K562 (cell line): ENCODE measurements at regions not wholly inside any gene's neighbourhood (a gene's known extent, or its start where the extent isn't known, plus 50 kb on each side); places are given as distances from the start of the nearest gene placed in this dataset.

ENCODE experiments used
- ATAC-seq: fragments of 200-7000 bp; cut with Tn5 transposase; 3 replicates; pipeline ENCODE4 v1.9.1; 2020; ENCODE audit warnings: moderate library complexity
- BruUV-seq: library from RNA; stranded (reverse); fragments of 400-500 nt; replicated peaks from 2 replicates; lab custom pipeline; 2021; lab: Mats Ljungman, UMichigan
- CTCF ChIA-PET: fragments of 300-600 bp; formaldehyde crosslinking; extraction: SDS; loops from one replicate; lab custom pipeline; 2021; ENCODE audit warnings: low intra/inter-chr PET ratio; lab: Yijun Ruan, JAX
- POLR2A ChIA-PET: fragments of 300-600, 350-650 bp; sonication (Branson Sonifier 250); formaldehyde crosslinking; extraction: SDS; loops from one replicate; lab custom pipeline; 2021; ENCODE audit warnings: antibody characterized with exemption, inconsistent platforms; lab: Yijun Ruan, JAX
- DNase-seq, 4 experiments: peaks; one replicate each; pipeline versions ENCODE4 v3.0.0 to v3.0.0-alpha.2; 2011 to 2018; ENCODE audit warnings: low spot score in 3 of 4, mixed read lengths in 3 of 4; ENCODE audit errors: extremely low read depth in 1 of 4
- FAIRE-seq: peaks from 2 replicates; lab custom pipeline; 2011; peaks lifted over from hg19 to GRCh38; lab: Jason Lieb, UNC
- H2AFZ ChIP-seq: 2 replicates; pipeline ENCODE4 v1.6.0; 2011; ENCODE audit warnings: low read depth, low read length, control low read depth, inconsistent platforms
- H3K27ac ChIP-seq: fragments of 200-600 bp; 3 replicates; pipeline ENCODE4 v1.8.0; 2011; ENCODE audit warnings: low read depth, mild to moderate bottlenecking, control low read depth, inconsistent platforms, low read length, moderate library complexity, mixed read lengths; ENCODE audit errors: extremely low read depth
- H3K27me3 ChIP-seq, 2 experiments: fragments of 300-600 bp in 1 of 2; 2 replicates in 1 of 2; 3 replicates in 1 of 2; pipeline versions ENCODE4 v1.6.0 to v1.8.0; 2011; ENCODE audit warnings: inconsistent platforms in 2 of 2, low read length in 2 of 2, mild to moderate bottlenecking in 1 of 2, mixed read lengths in 1 of 2, moderate library complexity in 1 of 2; ENCODE audit not compliant: control insufficient read depth in 2 of 2, insufficient read depth in 2 of 2
- H3K36me3 ChIP-seq: fragments of 300-600 bp; 3 replicates; pipeline ENCODE4 v1.8.0; 2011; ENCODE audit warnings: mild to moderate bottlenecking, low read length, inconsistent platforms; ENCODE audit not compliant: control insufficient read depth, insufficient read depth
- H3K4me1 ChIP-seq, 2 experiments: fragments of 200-600 bp in 1 of 2; replicated peaks in 1 of 2; 2 replicates in 1 of 2; 3 replicates in 1 of 2; pipeline versions ENCODE4 v1.5.1 to v1.8.0; 2011; ENCODE audit warnings: inconsistent platforms in 2 of 2, low read length in 2 of 2, mild to moderate bottlenecking in 1 of 2, mixed read lengths in 1 of 2, moderate library complexity in 1 of 2; ENCODE audit not compliant: control insufficient read depth in 2 of 2, insufficient read depth in 2 of 2
- H3K4me2 ChIP-seq: 2 replicates; pipeline ENCODE4 v1.6.1; 2011; ENCODE audit warnings: low read length, control low read depth, inconsistent platforms, mixed read lengths; ENCODE audit not compliant: insufficient read depth
- H3K4me3 ChIP-seq: fragments of 200-600 bp; sonication (generic), shearing (Covaris generic); 2 replicates; pipeline ENCODE4 v1.5.1; 2016; ENCODE audit warnings: control low read depth, inconsistent platforms
- H3K79me2 ChIP-seq: fragments of 200-600 bp; 3 replicates; pipeline ENCODE4 v1.8.0; 2011; ENCODE audit warnings: low read length, inconsistent platforms; ENCODE audit not compliant: control insufficient read depth, insufficient read depth
- H3K9ac ChIP-seq, 2 experiments: 2 replicates each; pipeline versions ENCODE4 v1.6.0 to v1.6.1; 2011; ENCODE audit warnings: low read depth in 2 of 2, low read length in 2 of 2, control low read depth in 1 of 2, inconsistent platforms in 1 of 2, mild to moderate bottlenecking in 1 of 2, mixed read lengths in 1 of 2; ENCODE audit not compliant: insufficient read depth in 1 of 2
- H3K9me1 ChIP-seq: one replicate; pipeline ENCODE4 v1.6.0; 2011; ENCODE audit warnings: inconsistent platforms, mild to moderate bottlenecking, low read length, moderate library complexity; ENCODE audit not compliant: control insufficient read depth, insufficient read depth
- H3K9me3 ChIP-seq: replicated peaks from 2 replicates; pipeline ENCODE4 v1.5.1; 2011; ENCODE audit warnings: low read depth, low read length, inconsistent platforms; ENCODE audit not compliant: control insufficient read depth, insufficient read depth
- H4K20me1 ChIP-seq: replicated peaks from 2 replicates; pipeline ENCODE4 v1.6.1; 2011; ENCODE audit warnings: low read length, inconsistent platforms, mixed read lengths; ENCODE audit not compliant: control insufficient read depth, insufficient read depth
- HLTF ChIP-seq: fragments of 450-650 bp; IDR thresholded peaks from 2 replicates; pipeline ENCODE4 v1.6.1; 2016
- ID3 ChIP-seq, 2 experiments: fragments of 250-450 bp in 1 of 2; fragments of 450-650 bp in 1 of 2; sonication (Bioruptor Pico) in 1 of 2; IDR thresholded peaks; 2 replicates each; pipeline versions ENCODE4 v1.6.1 to v1.8.0; 2016 to 2021; ENCODE audit warnings: mild to moderate bottlenecking in 2 of 2, moderate library complexity in 2 of 2, missing compliant biosample characterization in 1 of 2, missing genetic modification characterization in 1 of 2
- REST ChIP-seq, 2 experiments: fragments of 450-650 bp; formaldehyde crosslinking in 1 of 2; IDR thresholded peaks; 2 replicates each; pipeline versions ENCODE4 v1.4.0 to v1.6.1; 2014 to 2020; ENCODE audit warnings: mild to moderate bottlenecking in 2 of 2, borderline replicate concordance in 1 of 2, low read depth in 1 of 2
- ZNF347 ChIP-seq: fragments of 450-650 bp; formaldehyde crosslinking; IDR thresholded peaks from 2 replicates; pipeline ENCODE4 v1.4.0; 2020; ENCODE audit warnings: low read depth, mild to moderate bottlenecking, moderate library complexity
- in situ Hi-C: fragments of 300-500 bp; cut with MboI; formaldehyde crosslinking; loops from 4 replicates; pipeline ENCODE4 v1.15.0; 2018; ENCODE audit warnings: inconsistent platforms, mixed read lengths
- intact Hi-C: fragments of 100-400 bp; cut with micrococcal nuclease; formaldehyde crosslinking; loops from 2 replicates; pipeline ENCODE4 v1.14.2; 2022

DNA sequence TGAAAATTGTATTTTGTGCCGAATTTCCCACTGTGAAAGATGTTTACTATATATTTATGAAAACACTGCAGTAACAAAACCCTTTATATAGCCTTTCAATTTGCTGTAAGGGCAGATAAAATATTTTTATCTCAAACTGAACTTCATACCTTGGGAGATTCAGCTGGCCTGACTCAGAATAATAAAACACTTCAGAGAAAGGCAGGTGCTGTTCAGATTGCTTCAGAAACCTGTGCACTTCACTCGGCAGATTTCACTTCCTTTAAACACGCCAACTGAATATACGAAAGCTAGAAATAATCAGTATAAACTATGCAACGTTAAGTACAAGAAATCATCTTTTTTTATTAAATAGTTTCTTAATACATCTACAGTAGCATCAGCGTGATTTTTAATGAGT is 839.1 kb upstream of the RBFOX1 start (continued):
- TF ChIP-seq REST (IDR thresholded peaks at IDR 0.05; ENCODE audit: borderline replicate concordance) (no peak), REST (CRISPR knock-in tag; IDR thresholded peaks at IDR 0.05; ENCODE audit: low read depth) (no peak), HLTF (no peak)

- Histone ChIP-seq H3K9me1 (no peaks in the 10 kb centered on the region), H3K79me2 (no peaks in the 10 kb centered on the region), H2AFZ (no peak overlapping the region), H3K4me1 (no peaks in the 10 kb centered on the region), H3K9ac (no peak overlapping the region), H3K36me3 (no peaks in the 10 kb centered on the region), H3K9me3 (no peaks in the 10 kb centered on the region), H3K27ac (no peak overlapping the region), H3K4me3 (no peak overlapping the region), H3K4me2 (no peak overlapping the region), H3K27me3 (peaks cover 0 to 8% of the 10 kb centered on the region in 2 experiments; a peak in 3 of 5 replicates), H4K20me1 (no peaks in the 10 kb centered on the region)
- ChIA-PET CTCF (no interaction called here), POLR2A (interaction anchor here (0.7 kb wide), 2 partner anchors 786 to 873 kb away, joined by 3 read pairs; no protein-coding TSS in a partner anchor)
- FAIRE-seq (no peak), ATAC-seq (no peak), DNase-seq (no peak)
- no TSS peak for BruUV-seq
- in situ Hi-C loops (no loop called here), intact Hi-C loops (no loop called here)
- no peak for TF ChIP-seq ID3 (CRISPR knock-in tag; IDR thresholded peaks at IDR 0.05)
- no peak for TF ChIP-seq ID3 (tag; IDR thresholded peaks at IDR 0.05)
- no peak for TF ChIP-seq ZNF347
These were observed 839.9 kb upstream of the RBFOX1 start for GRCh38 chr16:6492742-6493141.
